Panc1 (cell line): ENCODE measurements at regions not wholly inside any gene's neighbourhood (a gene's known extent, or its start where the extent isn't known, plus 50 kb on each side); places are given as distances from the start of the nearest gene placed in this dataset.

ENCODE experiments used
- TF ChIP-seq, protein P1 (sequence below): fragments of 450-650 bp; IDR thresholded peaks from 2 replicates; pipeline ENCODE4 v1.5.1; 2017; ENCODE audit warnings: mild to moderate bottlenecking
- TF ChIP-seq, protein P2 (sequence below), 2 experiments: IDR thresholded peaks; 2 replicates each; pipeline ENCODE4 v1.6.1; 2011 to 2012; ENCODE audit warnings: low read depth in 2 of 2, control low read depth in 1 of 2, low read length in 1 of 2, mild to moderate bottlenecking in 1 of 2, moderate library complexity in 1 of 2; ENCODE audit not compliant: insufficient read depth in 1 of 2

DNA sequence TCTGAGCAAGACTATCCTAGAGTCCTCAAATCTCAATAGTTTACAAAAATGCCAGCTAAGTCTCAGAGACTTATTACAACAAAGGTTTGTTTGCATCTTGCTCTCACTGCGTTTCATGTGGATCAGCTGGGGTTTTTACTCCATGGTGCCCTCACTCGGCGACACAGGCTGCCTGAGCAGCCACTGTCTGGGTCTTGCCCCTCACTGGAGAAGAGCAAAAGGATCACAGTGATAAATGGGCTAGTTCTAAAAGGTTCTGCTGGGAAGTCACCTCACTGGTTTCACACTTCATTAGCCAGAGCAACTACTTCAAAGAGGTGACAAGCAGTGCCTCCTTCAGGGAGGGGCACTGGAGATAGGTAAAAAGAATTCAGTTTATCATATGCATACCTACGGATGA, 392.0 kb downstream of the RPL10L start:
- TF ChIP-seq, protein P1, sequence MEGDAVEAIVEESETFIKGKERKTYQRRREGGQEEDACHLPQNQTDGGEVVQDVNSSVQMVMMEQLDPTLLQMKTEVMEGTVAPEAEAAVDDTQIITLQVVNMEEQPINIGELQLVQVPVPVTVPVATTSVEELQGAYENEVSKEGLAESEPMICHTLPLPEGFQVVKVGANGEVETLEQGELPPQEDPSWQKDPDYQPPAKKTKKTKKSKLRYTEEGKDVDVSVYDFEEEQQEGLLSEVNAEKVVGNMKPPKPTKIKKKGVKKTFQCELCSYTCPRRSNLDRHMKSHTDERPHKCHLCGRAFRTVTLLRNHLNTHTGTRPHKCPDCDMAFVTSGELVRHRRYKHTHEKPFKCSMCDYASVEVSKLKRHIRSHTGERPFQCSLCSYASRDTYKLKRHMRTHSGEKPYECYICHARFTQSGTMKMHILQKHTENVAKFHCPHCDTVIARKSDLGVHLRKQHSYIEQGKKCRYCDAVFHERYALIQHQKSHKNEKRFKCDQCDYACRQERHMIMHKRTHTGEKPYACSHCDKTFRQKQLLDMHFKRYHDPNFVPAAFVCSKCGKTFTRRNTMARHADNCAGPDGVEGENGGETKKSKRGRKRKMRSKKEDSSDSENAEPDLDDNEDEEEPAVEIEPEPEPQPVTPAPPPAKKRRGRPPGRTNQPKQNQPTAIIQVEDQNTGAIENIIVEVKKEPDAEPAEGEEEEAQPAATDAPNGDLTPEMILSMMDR: no peak
- TF ChIP-seq, protein P2, sequence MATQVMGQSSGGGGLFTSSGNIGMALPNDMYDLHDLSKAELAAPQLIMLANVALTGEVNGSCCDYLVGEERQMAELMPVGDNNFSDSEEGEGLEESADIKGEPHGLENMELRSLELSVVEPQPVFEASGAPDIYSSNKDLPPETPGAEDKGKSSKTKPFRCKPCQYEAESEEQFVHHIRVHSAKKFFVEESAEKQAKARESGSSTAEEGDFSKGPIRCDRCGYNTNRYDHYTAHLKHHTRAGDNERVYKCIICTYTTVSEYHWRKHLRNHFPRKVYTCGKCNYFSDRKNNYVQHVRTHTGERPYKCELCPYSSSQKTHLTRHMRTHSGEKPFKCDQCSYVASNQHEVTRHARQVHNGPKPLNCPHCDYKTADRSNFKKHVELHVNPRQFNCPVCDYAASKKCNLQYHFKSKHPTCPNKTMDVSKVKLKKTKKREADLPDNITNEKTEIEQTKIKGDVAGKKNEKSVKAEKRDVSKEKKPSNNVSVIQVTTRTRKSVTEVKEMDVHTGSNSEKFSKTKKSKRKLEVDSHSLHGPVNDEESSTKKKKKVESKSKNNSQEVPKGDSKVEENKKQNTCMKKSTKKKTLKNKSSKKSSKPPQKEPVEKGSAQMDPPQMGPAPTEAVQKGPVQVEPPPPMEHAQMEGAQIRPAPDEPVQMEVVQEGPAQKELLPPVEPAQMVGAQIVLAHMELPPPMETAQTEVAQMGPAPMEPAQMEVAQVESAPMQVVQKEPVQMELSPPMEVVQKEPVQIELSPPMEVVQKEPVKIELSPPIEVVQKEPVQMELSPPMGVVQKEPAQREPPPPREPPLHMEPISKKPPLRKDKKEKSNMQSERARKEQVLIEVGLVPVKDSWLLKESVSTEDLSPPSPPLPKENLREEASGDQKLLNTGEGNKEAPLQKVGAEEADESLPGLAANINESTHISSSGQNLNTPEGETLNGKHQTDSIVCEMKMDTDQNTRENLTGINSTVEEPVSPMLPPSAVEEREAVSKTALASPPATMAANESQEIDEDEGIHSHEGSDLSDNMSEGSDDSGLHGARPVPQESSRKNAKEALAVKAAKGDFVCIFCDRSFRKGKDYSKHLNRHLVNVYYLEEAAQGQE (IDR thresholded peaks at IDR 0.05; ENCODE audit: insufficient read depth in 1 of 2, low read depth in 2 of 2, low read length in 1 of 2): no peak
